KMS-11 (cell line): ENCODE measurements at regions not wholly inside any gene's neighbourhood (a gene's known extent, or its start where the extent isn't known, plus 50 kb on each side); places are given as distances from the start of the nearest gene placed in this dataset.
"Not testable (repeated sequence)": the region's sequence is repeated elsewhere in the genome, so short reads cannot be mapped to it uniquely, and the experiment has no call there.

Experiments used
- H2AFZ ChIP-seq: fragments of 200-600 bp; sonication (generic); 2 replicates; pipeline ENCODE4 v1.6.1; 2016; ENCODE audit warnings: antibody characterized with exemption, mixed run types, low read depth
- H3K27ac ChIP-seq: fragments of 200-600 bp; sonication (generic); 2 replicates; pipeline ENCODE4 v1.6.1; 2016; ENCODE audit warnings: mild to moderate bottlenecking, mixed run types
- H3K27me3 ChIP-seq: fragments of 200-600 bp; sonication (generic); 2 replicates; pipeline ENCODE4 v1.6.1; 2017; ENCODE audit warnings: mild to moderate bottlenecking, low read depth, mixed run types, moderate library complexity; ENCODE audit not compliant: insufficient read depth
- H3K36me3 ChIP-seq: fragments of 200-600 bp; sonication (generic); 2 replicates; pipeline ENCODE4 v1.6.1; 2017; ENCODE audit warnings: mild to moderate bottlenecking, mixed run types; ENCODE audit not compliant: insufficient read depth
- H3K4me1 ChIP-seq: fragments of 200-600 bp; sonication (generic); 2 replicates; pipeline ENCODE4 v1.6.1; 2016; ENCODE audit warnings: mild to moderate bottlenecking, low read depth, mixed run types; ENCODE audit not compliant: poor library complexity, severe bottlenecking
- H3K4me2 ChIP-seq: fragments of 200-600 bp; sonication (generic); 2 replicates; pipeline ENCODE4 v1.7.0; 2016; ENCODE audit warnings: mild to moderate bottlenecking, mixed run types
- H3K4me3 ChIP-seq: fragments of 200-600 bp; sonication (generic); IDR thresholded peaks from 2 replicates; pipeline ENCODE4 v1.6.1; 2017; ENCODE audit warnings: low read depth, low read length, mixed read lengths; ENCODE audit not compliant: insufficient read depth
- H3K79me2 ChIP-seq: fragments of 200-600 bp; sonication (generic); 2 replicates; pipeline ENCODE4 v1.6.1; 2016; ENCODE audit warnings: low read depth, mixed run types; ENCODE audit not compliant: insufficient read depth
- H3K9ac ChIP-seq: fragments of 200-600 bp; sonication (generic); 2 replicates; pipeline ENCODE4 v1.6.1; 2016; ENCODE audit warnings: mild to moderate bottlenecking, mixed run types
- H4K20me1 ChIP-seq: fragments of 200-600 bp; sonication (generic); 2 replicates; pipeline ENCODE4 v1.6.1; 2016; ENCODE audit warnings: mild to moderate bottlenecking, mixed run types; ENCODE audit not compliant: insufficient read depth
- CTCF ChIP-seq: fragments of 200-600 bp; sonication (generic); conservative IDR thresholded peaks from 2 replicates; pipeline ENCODE4 v1.6.1; 2017; ENCODE audit warnings: low read depth, mild to moderate bottlenecking, antibody characterized with exemption, low read length, moderate library complexity, mixed read lengths

DNA sequence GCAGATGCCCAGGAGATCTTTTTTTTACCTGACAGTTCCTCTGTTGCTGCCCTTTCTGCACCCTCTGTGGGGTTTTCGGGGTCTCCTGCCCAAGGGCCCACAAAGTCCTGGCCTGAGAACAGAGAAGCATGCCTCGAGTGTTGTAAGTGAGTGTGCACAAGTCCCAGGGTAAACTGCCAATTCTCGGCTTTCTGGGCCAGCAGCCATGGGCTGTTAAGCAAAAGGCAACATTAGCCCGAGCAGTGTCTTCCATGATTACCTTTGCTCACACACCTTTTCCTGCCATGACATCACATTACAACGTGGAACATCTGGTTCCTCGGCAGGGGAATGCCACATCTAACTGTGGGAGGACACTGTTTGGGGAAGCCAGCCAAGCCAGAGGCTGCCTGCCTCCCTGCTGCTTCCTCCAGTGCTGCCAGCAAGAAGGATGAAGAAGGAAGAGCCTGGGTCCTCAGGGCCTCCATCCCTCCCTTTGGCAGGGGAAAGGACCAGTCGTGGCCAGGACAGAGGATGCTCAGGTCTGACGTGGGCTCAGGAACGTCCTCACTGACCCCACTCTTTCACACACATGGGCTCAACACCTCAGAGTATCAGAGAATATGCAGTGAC, 485.9 kb downstream of the OMA1 start:
- no peak for TF ChIP-seq CTCF
- no peaks in the 10 kb centered on the region for H3K27me3 ChIP-seq

GRCh38 chr1:58059789-58060188, 486.7 kb downstream of the OMA1 start:
- no peak for TF ChIP-seq CTCF
- no peak overlapping the region for H3K9ac ChIP-seq
- H3K4me3 ChIP-seq = no peak overlapping the region
- no peaks in the 10 kb centered on the region for H3K27me3 ChIP-seq
- H2AFZ ChIP-seq = no peak overlapping the region
- H3K36me3 ChIP-seq = no peaks in the 10 kb centered on the region
- no peaks in the 10 kb centered on the region for H3K79me2 ChIP-seq
- no peaks in the 10 kb centered on the region for H4K20me1 ChIP-seq
- H3K4me2 ChIP-seq = no peak overlapping the region
- H3K4me1 ChIP-seq = no peaks in the 10 kb centered on the region
- no peak overlapping the region for H3K27ac ChIP-seq

More for the DNA sequence above, 485.9 kb downstream of the OMA1 start:
- Histone ChIP-seq H3K27ac (no peak overlapping the region), H3K4me2 (no peak overlapping the region), H3K79me2 (no peaks in the 10 kb centered on the region), H2AFZ (no peak overlapping the region), H3K36me3 (no peaks in the 10 kb centered on the region), H3K9ac (no peak overlapping the region), H4K20me1 (no peaks in the 10 kb centered on the region), H3K4me1 (no peaks in the 10 kb centered on the region), H3K4me3 (no peak overlapping the region)

GRCh38 chr1:58058323-58058722, 488.2 kb downstream of the OMA1 start:
- Histone ChIP-seq H2AFZ (no peak overlapping the region), H3K9ac (no peak overlapping the region), H3K4me1 (no peaks in the 10 kb centered on the region), H3K79me2 (no peaks in the 10 kb centered on the region), H3K4me3 (no peak overlapping the region), H3K36me3 (no peaks in the 10 kb centered on the region), H3K27me3 (no peaks in the 10 kb centered on the region), H3K4me2 (no peak overlapping the region), H3K27ac (no peak overlapping the region), H4K20me1 (no peaks in the 10 kb centered on the region)
- no peak for TF ChIP-seq CTCF

- Histone ChIP-seq H2AFZ (no peak overlapping the region), H3K27ac (no peak overlapping the region), H3K4me1 (no peaks in the 10 kb centered on the region), H4K20me1 (no peaks in the 10 kb centered on the region), H3K4me3 (no peak overlapping the region), H3K27me3 (no peaks in the 10 kb centered on the region), H3K9ac (no peak overlapping the region), H3K4me2 (no peak overlapping the region), H3K36me3 (no peaks in the 10 kb centered on the region), H3K79me2 (no peaks in the 10 kb centered on the region)
- TF ChIP-seq CTCF = no peak
Observed at GRCh38 chr1:58057826-58058225, 488.7 kb downstream of the OMA1 start.

DNA sequence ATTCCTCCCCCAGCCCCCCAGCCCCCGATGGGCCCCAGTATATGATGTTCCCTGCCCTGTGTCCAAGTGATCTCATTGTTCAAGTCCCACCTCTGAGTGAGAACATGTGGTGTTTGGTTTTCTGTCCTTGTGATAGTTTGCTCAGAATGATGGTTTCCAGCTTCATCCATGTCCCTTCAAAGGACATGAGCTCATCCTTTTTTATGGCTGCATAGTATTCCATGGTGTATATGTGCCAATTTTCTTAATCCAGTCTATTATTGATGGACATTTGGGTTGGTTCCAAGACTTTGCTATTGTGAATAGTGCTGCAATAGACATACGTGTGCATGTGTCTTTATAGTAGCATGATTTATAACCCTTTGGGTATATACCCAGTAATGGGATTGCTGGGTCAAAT, 495.3 kb downstream of the OMA1 start:
- H3K4me1 ChIP-seq, H3K27ac ChIP-seq, H3K27me3 ChIP-seq, H3K9ac ChIP-seq, H4K20me1 ChIP-seq, H2AFZ ChIP-seq, H3K79me2 ChIP-seq, H3K36me3 ChIP-seq, H3K4me2 ChIP-seq, H3K4me3 ChIP-seq: not testable (repeated sequence)
